HCT116 (cell line): ENCODE measurements at regions not wholly inside any gene's neighbourhood (a gene's known extent, or its start where the extent isn't known, plus 50 kb on each side); places are given as distances from the start of the nearest gene placed in this dataset.

ENCODE experiments used
- ATAC-seq: fragments of 200-7000 bp; cut with Tn5 transposase; 2 replicates; pipeline ENCODE4 v1.9.1; 2020; ENCODE audit warnings: mild to moderate bottlenecking, moderate library complexity
- BruUV-seq: library from RNA; stranded (reverse); fragments of 400-500 nt; replicated peaks from 2 replicates; lab custom pipeline; 2021; lab: Mats Ljungman, UMichigan
- CTCF ChIA-PET: fragments of 300-600 bp; sonication (Branson Sonifier 250); formaldehyde crosslinking; loops from one replicate; lab custom pipeline; 2021; ENCODE audit warnings: antibody characterized with exemption; lab: Charles Lee
- POLR2A ChIA-PET: fragments of 300-600, 350-600 bp; sonication (Branson Sonifier 250); formaldehyde crosslinking; loops from one replicate; lab custom pipeline; 2021; ENCODE audit warnings: antibody characterized with exemption; lab: Charles Lee
- RAD21 ChIA-PET, 2 experiments: fragments of 300-600 bp; sonication (Branson Sonifier 250); formaldehyde crosslinking; loops; one replicate each; lab custom pipeline; 2023; ENCODE audit warnings: low total read pairs in 2 of 2; ENCODE audit not compliant: uncharacterized antibody in 2 of 2, unreplicated experiment in 2 of 2, low non-redundant PET in 1 of 2; lab: Charles Lee
- DNase-seq: peaks from one replicate; pipeline ENCODE4 v3.0.0-alpha.2; 2010; ENCODE audit warnings: low read depth, low spot score
- H2AFZ ChIP-seq: fragments of 200-600 bp; shearing (Covaris generic), sonication (generic); 2 replicates; pipeline ENCODE4 v1.6.1; 2017; ENCODE audit warnings: low read depth, mixed run types, mixed read lengths, antibody characterized with exemption, low read length; ENCODE audit not compliant: poor library complexity, severe bottlenecking
- H3K27ac ChIP-seq: 2 replicates; pipeline ENCODE4 v1.5.1; 2012; ENCODE audit warnings: low read depth, low read length
- H3K27me3 ChIP-seq: fragments of 200-600 bp; sonication (generic); 2 replicates; pipeline ENCODE4 v1.6.1; 2016; ENCODE audit warnings: mixed run types, low read length, mixed read lengths; ENCODE audit not compliant: insufficient read depth
- H3K36me3 ChIP-seq, 2 experiments: fragments of 200-500 bp in 1 of 2; fragments of 200-600 bp in 1 of 2; sonication (Bioruptor generic) in 1 of 2; sonication (generic) in 1 of 2; 2 replicates each; pipeline versions ENCODE4 v1.5.1 to v1.6.1; 2014 to 2016; ENCODE audit warnings: low read length in 2 of 2, inconsistent platforms in 1 of 2, mixed read lengths in 1 of 2, mixed run types in 1 of 2; ENCODE audit not compliant: insufficient read depth in 2 of 2, control insufficient read depth in 1 of 2
- H3K4me1 ChIP-seq, 2 experiments: fragments of 200-600 bp in 1 of 2; sonication (generic) in 1 of 2; 2 replicates each; pipeline versions ENCODE4 v1.5.1 to v1.6.1; 2012 to 2017; ENCODE audit warnings: low read length in 2 of 2, inconsistent platforms in 1 of 2, mild to moderate bottlenecking in 1 of 2, mixed read lengths in 1 of 2, mixed run types in 1 of 2, moderate library complexity in 1 of 2; ENCODE audit not compliant: insufficient read depth in 2 of 2, control insufficient read depth in 1 of 2
- H3K4me2 ChIP-seq: fragments of 200-600 bp; sonication (generic); 2 replicates; pipeline ENCODE4 v1.6.1; 2017; ENCODE audit warnings: mixed run types, low read length, mixed read lengths
- H3K4me3 ChIP-seq, 2 experiments: fragments of 200-600 bp in 1 of 2; sonication (generic) in 1 of 2; replicated peaks in 1 of 2; 2 replicates each; pipeline ENCODE4 v1.5.1; 2011 to 2016; ENCODE audit warnings: low read length in 2 of 2, control low read depth in 1 of 2, low read depth in 1 of 2, mild to moderate bottlenecking in 1 of 2, mixed read lengths in 1 of 2, mixed run types in 1 of 2
- H3K79me2 ChIP-seq: fragments of 200-600 bp; sonication (generic); 2 replicates; pipeline ENCODE4 v1.6.1; 2017; ENCODE audit warnings: mild to moderate bottlenecking, mixed run types, low read length, moderate library complexity, mixed read lengths; ENCODE audit not compliant: insufficient read depth
- H3K9ac ChIP-seq: fragments of 200-600 bp; sonication (generic); 2 replicates; pipeline ENCODE4 v1.6.1; 2016; ENCODE audit warnings: low read length, mixed read lengths
- H3K9me2 ChIP-seq: fragments of 200-600 bp; sonication (generic), shearing (Covaris generic); 2 replicates; pipeline ENCODE4 v1.6.1; 2017; ENCODE audit warnings: mixed run types, mild to moderate bottlenecking, moderate library complexity; ENCODE audit not compliant: insufficient read depth
- H3K9me3 ChIP-seq, 2 experiments: fragments of 200-500 bp in 1 of 2; fragments of 200-600 bp in 1 of 2; sonication (Bioruptor generic) in 1 of 2; sonication (generic) in 1 of 2; 2 replicates each; pipeline ENCODE4 v1.6.1; 2014 to 2017; ENCODE audit warnings: low read length in 2 of 2, mixed read lengths in 2 of 2, inconsistent platforms in 1 of 2, low read depth in 1 of 2, mild to moderate bottlenecking in 1 of 2, mixed run types in 1 of 2, moderate library complexity in 1 of 2; ENCODE audit not compliant: control insufficient read depth in 1 of 2, insufficient read depth in 1 of 2
- H4K20me1 ChIP-seq: fragments of 200-600 bp; sonication (generic), shearing (Covaris generic); 2 replicates; pipeline ENCODE4 v1.6.1; 2017; ENCODE audit warnings: mixed run types, mild to moderate bottlenecking, moderate library complexity; ENCODE audit not compliant: insufficient read depth
- CEBPB ChIP-seq: IDR thresholded peaks from 2 replicates; pipeline ENCODE4 v1.6.1; 2012; ENCODE audit warnings: low read depth
- CTCF ChIP-seq, 3 experiments: fragments of 200-600 bp in 1 of 3; sonication (generic) in 1 of 3; IDR thresholded peaks in 2 of 3; conservative IDR thresholded peaks in 1 of 3; 2 replicates each; pipeline ENCODE4 v1.5.1; 2012 to 2017; ENCODE audit warnings: low read depth in 2 of 3, low read length in 2 of 3, antibody characterized with exemption in 1 of 3, borderline replicate concordance in 1 of 3, control low read depth in 1 of 3, mild to moderate bottlenecking in 1 of 3, mixed read lengths in 1 of 3, mixed run types in 1 of 3, moderate library complexity in 1 of 3; ENCODE audit not compliant: insufficient read depth in 1 of 3
- EGR1 ChIP-seq: IDR thresholded peaks from 2 replicates; pipeline ENCODE4 v1.6.1; 2012; ENCODE audit warnings: low read depth
- EZH2phosphoT487 ChIP-seq: fragments of 200-600 bp; IDR thresholded peaks from 2 replicates; pipeline ENCODE4 v1.6.1; 2018; ENCODE audit warnings: antibody characterized with exemption, borderline replicate concordance
- POLR2AphosphoS5 ChIP-seq: IDR thresholded peaks from 2 replicates; pipeline ENCODE4 v1.6.1; 2011; ENCODE audit warnings: mild to moderate bottlenecking, low read depth, low read length, moderate library complexity
- YY1 ChIP-seq: IDR thresholded peaks from 2 replicates; pipeline ENCODE4 v1.6.1; 2011; ENCODE audit warnings: low read length, low read depth, moderate library complexity, mild to moderate bottlenecking; ENCODE audit not compliant: insufficient replicate concordance; ENCODE audit errors: extremely low read depth
- ZFX ChIP-seq: fragments of 450-650 bp; IDR thresholded peaks from 2 replicates; pipeline ENCODE4 v1.6.1; 2017
- ZNF274 ChIP-seq: fragments of 200-500 bp; sonication (Bioruptor generic); IDR thresholded peaks from 2 replicates; pipeline ENCODE4 v1.6.1; 2014; ENCODE audit warnings: mild to moderate bottlenecking, low read depth, low read length, inconsistent platforms
- intact Hi-C: fragments of 100-400 bp; cut with micrococcal nuclease; formaldehyde crosslinking; loops from 2 replicates; pipeline ENCODE4 v1.10.0; 2022
- TF ChIP-seq, protein P1 (sequence below): IDR thresholded peaks from 2 replicates; pipeline ENCODE4 v1.6.1; 2011; ENCODE audit warnings: mild to moderate bottlenecking, low read length, moderate library complexity; ENCODE audit not compliant: insufficient replicate concordance; ENCODE audit errors: extremely low read depth
- TF ChIP-seq, protein P2 (sequence below): IDR thresholded peaks from 2 replicates; pipeline ENCODE4 v1.6.1; 2012; ENCODE audit warnings: low read depth

- no peaks in the 10 kb centered on the region for H3K36me3 ChIP-seq
- intact Hi-C loops = loop anchor here (10.0 kb wide), 1 partner anchor 823 kb away; no protein-coding TSS in a partner anchor
- H3K9me2 ChIP-seq = no peaks in the 10 kb centered on the region
- POLR2A ChIA-PET = no interaction called here
- H3K4me1 ChIP-seq = no peaks in the 10 kb centered on the region
- H2AFZ ChIP-seq = no peak overlapping the region
- no peak overlapping the region for H3K9ac ChIP-seq
- no peak overlapping the region for H3K27ac ChIP-seq
- H3K9me3 ChIP-seq = no peaks in the 10 kb centered on the region
- TF ChIP-seq, protein P1, sequence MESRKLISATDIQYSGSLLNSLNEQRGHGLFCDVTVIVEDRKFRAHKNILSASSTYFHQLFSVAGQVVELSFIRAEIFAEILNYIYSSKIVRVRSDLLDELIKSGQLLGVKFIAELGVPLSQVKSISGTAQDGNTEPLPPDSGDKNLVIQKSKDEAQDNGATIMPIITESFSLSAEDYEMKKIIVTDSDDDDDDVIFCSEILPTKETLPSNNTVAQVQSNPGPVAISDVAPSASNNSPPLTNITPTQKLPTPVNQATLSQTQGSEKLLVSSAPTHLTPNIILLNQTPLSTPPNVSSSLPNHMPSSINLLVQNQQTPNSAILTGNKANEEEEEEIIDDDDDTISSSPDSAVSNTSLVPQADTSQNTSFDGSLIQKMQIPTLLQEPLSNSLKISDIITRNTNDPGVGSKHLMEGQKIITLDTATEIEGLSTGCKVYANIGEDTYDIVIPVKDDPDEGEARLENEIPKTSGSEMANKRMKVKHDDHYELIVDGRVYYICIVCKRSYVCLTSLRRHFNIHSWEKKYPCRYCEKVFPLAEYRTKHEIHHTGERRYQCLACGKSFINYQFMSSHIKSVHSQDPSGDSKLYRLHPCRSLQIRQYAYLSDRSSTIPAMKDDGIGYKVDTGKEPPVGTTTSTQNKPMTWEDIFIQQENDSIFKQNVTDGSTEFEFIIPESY = no peak
- TF ChIP-seq EZH2phosphoT487 (no peak), YY1 (no peak), EGR1 (no peak), POLR2AphosphoS5 (no peak), ZFX (no peak), CEBPB (no peak), ZNF274 (no peak), CTCF (IDR thresholded peaks at IDR 0.05 in 2 of 3, conservative IDR thresholded peaks at IDR 0.05 in 1 of 3; ENCODE audit: borderline replicate concordance in 1 of 3, insufficient read depth in 1 of 3, low read depth in 2 of 3, low read length in 2 of 3) (no peak)
- TF ChIP-seq, protein P2, sequence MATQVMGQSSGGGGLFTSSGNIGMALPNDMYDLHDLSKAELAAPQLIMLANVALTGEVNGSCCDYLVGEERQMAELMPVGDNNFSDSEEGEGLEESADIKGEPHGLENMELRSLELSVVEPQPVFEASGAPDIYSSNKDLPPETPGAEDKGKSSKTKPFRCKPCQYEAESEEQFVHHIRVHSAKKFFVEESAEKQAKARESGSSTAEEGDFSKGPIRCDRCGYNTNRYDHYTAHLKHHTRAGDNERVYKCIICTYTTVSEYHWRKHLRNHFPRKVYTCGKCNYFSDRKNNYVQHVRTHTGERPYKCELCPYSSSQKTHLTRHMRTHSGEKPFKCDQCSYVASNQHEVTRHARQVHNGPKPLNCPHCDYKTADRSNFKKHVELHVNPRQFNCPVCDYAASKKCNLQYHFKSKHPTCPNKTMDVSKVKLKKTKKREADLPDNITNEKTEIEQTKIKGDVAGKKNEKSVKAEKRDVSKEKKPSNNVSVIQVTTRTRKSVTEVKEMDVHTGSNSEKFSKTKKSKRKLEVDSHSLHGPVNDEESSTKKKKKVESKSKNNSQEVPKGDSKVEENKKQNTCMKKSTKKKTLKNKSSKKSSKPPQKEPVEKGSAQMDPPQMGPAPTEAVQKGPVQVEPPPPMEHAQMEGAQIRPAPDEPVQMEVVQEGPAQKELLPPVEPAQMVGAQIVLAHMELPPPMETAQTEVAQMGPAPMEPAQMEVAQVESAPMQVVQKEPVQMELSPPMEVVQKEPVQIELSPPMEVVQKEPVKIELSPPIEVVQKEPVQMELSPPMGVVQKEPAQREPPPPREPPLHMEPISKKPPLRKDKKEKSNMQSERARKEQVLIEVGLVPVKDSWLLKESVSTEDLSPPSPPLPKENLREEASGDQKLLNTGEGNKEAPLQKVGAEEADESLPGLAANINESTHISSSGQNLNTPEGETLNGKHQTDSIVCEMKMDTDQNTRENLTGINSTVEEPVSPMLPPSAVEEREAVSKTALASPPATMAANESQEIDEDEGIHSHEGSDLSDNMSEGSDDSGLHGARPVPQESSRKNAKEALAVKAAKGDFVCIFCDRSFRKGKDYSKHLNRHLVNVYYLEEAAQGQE = no peak
- TF ChIP-seq, all 23 proteins: peak for 0
- ATAC-seq = no peak
- BruUV-seq = no TSS peak
- RAD21 ChIA-PET = no interaction called here
- CTCF ChIA-PET = no interaction called here
- DNase-seq = no peak
- H3K79me2 ChIP-seq = no peaks in the 10 kb centered on the region
- no peaks in the 10 kb centered on the region for H4K20me1 ChIP-seq
- no peaks in the 10 kb centered on the region for H3K27me3 ChIP-seq
- H3K4me3 ChIP-seq = no peak overlapping the region
- no peak overlapping the region for H3K4me2 ChIP-seq
These were observed 178.3 kb downstream of the IPO8 start for GRCh38 chr12:30517320-30517719.
